NCI-H2107 treated with DMSO at 0.1 percent for 48 hours (cell line): ENCODE measurements at regions not wholly inside any gene's neighbourhood (a gene's known extent, or its start where the extent isn't known, plus 50 kb on each side); places are given as distances from the start of the nearest gene placed in this dataset.
A peak's percentile ranks its signal among the peaks of the same experiment; 100 is the strongest.

Source experiments
- DNase-seq: peaks from one replicate; lab custom pipeline; 2025; ENCODE audit not compliant: unreplicated experiment; lab: John Stamatoyannopoulos, UW

DNA sequence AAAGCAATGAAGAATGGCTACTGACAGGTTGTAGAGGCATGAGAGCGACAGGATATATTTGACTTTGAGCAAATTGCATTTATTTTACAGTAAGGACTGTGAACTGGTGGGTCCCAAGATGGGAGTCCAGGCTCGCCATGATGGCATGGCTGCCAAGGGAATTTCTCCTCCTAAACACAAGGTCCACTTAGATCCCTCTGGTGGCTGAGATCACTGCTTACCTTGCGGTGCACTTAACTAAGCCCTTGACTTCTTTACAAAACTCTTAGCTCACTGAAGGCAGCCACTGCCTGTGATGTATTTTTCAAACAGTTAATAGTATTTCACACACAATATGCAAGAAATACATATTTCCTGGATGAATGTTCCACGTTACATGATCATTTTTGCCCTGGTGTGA lies 50.3 kb upstream of the SORBS2 start:
- DNase-seq: no peak

DNA sequence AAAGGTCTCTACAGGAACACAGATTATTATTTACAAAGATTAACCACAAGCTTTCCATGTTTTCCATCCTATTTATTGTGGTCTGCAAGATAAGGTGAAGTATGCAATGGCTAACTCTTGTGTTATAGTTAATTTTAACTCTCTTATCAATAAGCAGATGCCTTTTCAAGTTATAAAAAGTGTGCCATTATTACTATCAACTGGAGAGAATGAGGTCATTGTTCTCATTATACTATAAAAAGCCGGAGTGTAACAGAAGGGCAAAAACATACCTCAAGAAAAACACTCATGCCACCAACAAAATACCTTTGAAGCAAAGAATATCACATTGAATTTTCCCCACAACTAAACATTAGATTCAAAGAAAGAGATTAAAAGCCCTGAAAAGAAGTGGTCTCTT lies 52.0 kb upstream of the SORBS2 start:
- no peak for DNase-seq

DNA sequence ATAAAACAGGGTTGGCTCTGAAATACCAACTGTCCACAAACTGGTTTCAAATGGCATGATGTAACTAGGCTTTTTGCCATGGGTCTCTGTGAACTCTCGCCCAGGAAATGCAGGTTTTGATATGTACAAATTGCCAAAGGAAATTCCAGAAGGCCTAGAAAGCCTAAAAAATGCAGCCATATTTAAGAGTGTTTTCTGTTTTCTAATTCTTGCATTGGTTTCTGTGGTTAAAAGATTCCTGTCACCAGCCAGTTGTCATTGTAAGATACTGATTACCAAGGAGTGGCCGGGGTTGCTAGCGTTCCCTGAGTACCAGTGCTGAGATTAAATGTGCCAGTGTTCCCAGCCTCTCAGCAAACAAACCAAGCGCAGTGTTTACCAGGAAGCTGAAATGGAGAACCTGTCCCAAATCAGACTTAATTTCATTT lies 53.9 kb upstream of the SORBS2 start:
- no peak for DNase-seq

DNA sequence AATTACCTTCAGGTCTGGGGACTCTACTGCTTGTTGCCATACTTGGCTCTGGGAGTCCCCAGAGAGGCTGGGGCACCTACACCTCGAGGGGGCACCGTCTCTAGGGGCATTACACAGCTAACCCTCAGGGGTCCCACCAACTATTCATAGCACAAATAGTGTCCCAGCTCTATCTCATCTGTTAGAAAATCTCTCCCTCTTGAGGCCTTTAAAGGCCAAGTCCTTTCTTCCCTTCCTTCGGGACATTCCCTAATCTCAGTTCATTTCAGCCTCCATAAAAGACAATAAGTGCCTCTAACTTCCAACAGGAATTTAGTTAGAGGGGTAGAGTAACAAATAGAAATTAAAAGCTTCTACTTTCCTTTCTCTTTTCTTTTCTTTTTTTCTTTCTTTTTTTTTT lies 55.8 kb upstream of the SORBS2 start:
- no peak for DNase-seq

DNA sequence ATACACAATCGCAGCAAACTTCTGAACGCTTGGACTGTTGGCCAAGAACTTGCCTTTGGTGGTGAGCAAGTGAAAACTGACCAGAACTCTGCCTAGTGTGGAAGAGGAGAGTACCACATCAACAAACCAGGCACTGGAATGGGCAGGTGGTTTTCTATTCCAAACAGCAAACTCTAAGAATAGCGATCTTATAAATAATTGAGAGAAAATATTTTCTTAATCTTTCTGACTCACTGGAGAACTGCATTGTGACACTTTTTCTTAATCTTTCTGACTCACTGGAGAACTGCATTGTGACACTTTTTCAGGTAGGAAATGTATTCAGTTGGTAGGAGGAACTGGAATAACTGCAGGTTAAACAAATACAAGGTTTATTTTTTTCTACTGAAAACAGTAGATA lies 57.0 kb upstream of the SORBS2 start:
- no peak for DNase-seq

DNA sequence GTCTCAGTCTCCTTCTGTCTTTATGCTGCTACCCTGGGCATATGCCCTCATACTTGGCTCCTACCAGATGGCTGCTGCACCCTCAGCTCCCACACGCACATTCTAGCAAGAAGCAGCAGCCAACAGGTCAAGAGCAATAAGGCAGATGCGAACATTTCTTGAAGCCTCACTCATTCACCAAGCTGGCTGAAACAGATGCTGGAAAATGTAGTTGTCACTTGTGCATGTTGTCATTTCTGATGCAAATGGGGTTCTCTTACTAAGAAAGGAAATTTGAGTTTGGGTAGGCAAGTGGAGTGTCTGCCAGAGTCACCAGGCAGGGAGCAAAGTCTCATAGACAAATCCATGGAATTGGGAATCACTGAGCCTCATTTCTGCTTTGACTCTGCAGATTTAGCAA lies 57.4 kb upstream of the SORBS2 start:
- DNase-seq: no peak

DNA sequence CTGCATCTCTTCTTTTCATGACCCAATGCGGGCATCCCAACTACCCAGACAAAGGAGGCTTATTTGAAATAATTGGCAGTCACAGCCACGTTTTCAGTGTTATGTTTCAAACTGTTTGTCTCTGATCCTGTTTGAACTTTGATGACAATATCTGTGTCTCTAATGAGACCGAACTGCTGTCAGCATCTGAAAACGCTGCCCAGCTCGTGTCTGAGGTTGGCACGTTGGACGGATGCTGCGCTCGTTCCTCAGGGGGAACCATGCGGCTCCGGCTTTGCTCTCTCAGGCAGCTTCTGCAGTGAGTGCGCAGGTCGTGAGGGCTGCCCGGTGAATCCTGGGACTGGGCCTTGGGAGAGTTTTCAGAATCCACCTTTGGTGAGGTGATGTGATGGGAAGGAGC lies 58.4 kb upstream of the SORBS2 start:
- DNase-seq: no peak

DNA sequence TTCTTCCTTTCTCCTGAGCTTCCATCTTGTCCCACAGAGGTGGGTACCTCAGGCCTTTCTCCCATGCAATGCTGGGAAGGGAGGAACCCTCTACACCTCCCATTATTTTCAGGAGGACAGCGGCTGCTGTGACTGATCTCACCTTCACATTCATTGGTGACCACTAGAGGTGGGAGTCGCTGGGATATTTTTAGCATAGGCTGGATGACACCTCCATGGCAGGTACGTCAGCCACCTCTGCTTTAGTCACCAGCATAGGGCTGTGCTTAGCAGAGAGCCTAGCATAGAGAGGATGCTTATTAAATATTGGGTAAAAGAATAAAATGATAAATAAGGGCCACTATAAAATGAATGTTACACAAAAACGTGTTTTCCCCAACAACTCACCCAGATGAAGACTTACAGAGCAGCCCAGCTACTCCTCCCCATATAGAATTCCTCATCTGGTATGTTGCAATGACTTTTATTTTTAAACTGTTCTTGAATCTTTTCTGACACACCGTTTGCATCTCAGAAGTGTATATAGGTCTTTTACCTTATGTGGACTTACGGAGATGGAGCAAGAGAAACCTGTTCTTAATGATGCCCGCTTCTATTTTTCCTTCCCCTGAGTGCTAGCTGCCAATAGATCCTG lies 60.9 kb upstream of the SORBS2 start:
- no peak for DNase-seq

DNA sequence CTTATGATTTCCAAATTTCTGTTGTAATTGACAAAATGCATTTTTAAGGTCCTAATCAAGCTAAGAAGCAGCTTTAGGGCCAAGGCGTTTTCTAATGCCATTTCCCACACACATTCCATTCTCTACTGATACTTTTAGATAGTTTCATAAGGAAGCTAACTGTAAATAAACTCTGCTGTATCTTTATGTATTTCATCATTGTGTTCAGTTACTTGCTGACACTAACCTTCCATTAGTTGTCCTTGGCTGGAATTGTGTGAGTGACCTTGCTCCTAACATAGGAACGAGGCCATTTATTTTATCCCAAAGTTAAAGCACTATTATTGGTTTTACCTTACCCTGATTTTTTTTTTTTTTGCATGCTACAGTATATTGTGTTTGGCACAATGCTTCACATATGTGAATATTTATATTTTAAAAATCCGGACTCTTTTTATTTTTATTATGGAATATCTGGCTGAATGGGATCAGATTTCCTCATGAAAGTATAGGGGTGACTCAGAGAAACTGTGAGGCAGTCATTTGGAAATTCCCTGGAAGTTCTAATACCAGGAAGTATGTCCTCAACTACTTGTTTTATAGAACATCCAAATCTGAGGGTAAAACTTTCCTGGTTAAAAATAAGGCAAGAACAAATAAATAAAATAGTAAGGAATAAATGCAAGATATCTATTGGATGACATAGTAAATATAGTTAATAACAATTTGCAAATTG lies 62.7 kb upstream of the SORBS2 start:
- no peak for DNase-seq

DNA sequence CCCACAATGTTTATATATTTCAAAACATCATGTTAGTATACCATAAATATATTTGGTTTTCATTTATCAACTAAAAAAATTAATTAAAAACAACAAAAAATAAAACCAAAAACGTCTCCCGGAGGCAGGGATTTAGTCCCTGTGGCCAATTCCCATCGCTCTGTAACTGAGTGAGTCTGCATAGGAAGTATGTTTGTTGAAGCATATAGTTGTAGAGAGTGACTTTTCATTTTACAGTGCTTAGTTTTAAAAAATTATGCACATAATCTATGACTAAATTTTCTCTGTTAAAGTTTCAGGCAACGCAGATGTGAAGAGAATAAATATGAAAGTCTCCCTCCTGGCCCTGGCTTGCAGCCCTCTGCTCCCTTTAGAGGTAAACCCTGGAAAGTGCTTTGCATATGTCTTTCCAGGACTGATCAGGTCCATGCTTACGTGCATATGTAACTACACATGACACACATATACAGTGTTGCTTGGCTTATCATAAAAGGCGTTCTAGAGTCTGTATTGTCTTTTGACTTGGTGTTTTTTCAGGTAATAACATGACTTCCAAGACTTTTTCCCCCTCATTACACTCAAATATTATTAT lies 63.4 kb upstream of the SORBS2 start:
- DNase-seq: no peak

DNA sequence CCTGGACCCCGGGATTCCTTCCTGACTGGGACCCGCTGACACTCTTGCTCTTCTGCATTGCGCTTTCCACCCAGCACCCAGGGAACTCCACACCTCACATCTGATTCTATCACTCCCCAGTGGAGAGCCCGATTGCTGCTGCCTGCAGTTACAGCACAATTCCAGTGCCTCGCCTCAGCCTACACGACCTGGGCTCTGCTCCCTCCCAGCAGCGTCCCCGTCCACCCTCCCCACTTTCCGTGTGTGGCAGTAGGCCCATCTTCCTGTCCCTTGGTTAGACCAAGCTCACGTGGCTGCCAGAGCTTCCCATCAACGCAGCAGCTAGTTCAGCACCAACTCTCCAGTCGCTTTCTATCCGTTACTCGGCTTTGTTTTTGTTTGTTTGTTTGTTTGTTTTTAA lies 66.6 kb upstream of the SORBS2 start:
- no peak for DNase-seq

DNA sequence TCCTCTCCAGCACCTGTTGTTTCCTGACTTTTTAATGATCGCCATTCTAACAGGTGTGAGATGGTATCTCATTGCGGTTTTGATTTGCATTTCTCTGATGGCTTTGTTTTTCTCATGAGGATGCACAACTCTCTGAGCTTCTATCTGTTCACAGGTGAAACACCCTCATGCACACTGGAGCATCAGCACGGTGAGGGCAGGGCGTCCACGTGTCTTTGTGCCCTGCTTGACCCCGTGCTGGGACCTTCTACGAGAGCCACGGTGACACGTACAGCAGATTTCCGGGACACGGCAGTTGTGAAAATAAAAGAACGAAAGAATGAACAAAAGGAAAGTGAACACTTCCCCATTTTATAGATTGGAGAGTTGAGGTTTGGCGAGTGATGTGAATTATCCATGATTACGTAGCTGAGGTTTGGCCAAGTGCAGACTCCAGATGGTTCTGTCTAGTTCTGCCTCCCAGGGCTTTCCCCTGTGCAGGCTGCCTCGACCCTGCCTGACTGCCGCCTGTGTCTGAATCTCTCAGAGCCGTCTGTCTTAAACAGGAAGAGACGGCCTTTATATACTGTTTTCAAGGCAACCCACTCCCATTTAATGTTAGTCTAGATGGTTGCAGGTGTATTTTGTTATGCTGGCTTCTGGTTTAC lies 67.8 kb upstream of the SORBS2 start:
- DNase-seq: no peak

DNA sequence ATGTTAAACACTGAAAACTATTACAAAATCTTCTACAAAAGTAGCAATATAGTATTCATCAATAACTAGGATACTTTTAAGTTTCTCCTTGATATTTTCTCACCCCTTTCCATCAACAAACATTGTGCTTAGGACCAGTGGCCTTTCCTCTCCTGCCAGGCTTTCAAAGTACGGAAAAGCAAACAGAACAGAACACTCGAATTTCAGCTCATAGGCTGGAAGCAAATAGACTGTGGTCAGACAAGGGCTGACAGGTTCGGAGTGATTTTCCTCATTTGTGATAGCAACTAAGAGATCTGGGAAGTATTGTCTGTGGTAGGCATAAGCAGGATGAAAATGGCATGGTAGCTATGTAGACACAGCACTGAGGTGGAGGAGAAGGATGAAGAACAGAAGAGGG lies 68.6 kb upstream of the SORBS2 start:
- peak; percentile 36 for DNase-seq

DNA sequence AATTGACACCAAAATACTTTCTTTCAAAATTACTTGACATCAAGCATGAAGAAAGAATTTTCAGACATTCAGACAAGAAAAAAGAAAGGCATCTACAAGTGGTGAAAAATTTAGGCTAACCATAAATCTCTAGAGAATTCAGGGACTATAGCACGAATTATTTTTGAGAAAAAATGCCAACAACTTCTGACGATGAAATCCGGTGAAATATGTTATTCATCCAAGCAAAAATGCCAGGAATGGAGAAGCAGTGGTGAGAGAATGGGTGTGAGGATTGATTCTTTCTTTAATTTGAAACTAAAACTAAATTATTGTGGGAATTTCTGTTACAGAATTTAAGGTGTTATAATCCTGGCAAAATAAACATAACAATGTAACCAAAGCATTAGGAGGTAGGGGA lies 69.4 kb upstream of the SORBS2 start:
- no peak for DNase-seq

DNA sequence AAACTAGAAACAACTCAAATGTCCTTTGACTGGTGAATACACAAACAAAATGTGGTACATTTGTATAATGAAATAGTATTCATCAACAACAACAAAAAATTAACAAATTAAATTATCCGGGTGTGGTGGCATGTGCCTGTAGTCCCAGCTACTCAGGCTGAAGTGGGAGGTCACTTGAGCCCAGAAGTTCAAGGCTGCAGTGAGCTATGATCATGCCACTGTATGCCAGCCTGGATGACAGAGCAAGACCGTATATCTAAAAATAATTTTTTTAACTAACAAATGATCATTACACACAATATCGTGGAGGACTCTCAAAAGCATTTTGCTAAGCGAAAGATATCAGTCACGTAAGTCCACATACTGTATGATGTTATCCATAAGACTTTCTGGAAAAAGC lies 71.6 kb upstream of the SORBS2 start:
- DNase-seq: no peak

DNA sequence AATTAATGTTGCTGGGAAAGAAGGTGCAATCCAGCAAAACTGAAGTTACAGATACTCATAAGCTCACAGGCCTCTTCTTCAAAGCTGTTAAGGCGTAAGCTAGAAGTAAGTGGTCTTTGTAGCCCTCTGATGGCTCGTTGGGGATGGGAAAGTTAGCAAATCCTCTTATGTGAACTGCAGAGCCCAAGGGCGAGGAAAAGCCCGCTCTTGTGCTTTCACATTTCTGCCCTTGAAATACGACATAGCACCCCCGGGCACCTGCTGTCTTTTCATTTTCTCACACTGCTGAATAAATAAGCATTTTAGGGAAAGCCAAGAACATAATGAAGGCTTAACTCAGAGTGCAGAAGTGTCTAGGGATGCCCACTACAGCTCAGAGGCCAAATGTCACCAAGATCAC lies 73.1 kb upstream of the SORBS2 start:
- no peak for DNase-seq

DNA sequence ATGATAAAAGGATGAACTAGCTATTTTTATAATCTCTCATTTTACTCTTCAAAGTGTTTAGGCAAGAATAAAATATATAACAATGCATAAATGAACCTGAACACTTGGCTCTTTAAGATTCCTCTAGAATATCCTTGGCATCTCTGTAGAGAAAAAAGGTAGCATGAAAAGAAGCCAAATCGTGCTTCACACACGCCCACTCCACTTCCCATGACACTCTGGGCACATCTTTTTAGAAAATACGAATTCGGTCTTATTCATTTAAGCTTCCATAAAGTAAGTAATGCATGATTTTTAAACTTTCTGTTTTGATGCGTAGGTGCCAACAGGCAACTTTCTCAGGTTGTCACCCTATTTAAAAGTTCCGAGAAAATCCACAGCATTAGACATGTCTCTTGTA lies 73.6 kb upstream of the SORBS2 start:
- no peak for DNase-seq

DNA sequence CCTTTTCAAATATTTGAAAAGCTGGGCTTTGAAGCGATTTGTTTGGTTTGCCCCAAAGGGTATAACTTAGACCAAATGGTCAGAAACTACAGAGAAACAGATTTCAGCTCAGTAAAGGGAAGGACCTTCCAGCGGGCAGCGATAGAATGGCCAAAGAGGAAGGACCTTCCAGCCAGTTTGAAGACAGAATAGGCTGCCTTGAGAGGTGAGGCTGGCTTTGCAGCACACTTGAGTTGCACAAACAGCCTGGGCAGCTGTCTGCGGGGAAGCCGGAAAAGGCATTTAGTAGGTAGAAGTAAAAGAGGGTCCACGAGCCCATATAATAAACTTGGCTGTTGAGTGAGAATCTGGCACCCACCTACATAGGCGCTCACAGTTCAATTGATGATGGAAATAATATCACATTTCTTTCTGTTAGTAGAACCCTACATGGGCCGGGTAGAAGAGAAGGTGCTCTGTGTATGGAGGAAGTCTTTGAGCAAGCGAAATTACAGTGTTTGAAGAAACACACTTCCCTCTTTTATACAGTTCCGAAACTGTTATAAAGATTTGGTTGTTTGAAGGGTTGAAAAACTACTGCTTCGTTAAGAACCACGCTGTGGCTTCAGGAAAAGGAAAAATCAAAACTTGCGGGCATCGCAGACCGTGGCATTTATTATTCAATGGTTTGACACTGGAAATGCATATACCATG lies 75.0 kb upstream of the SORBS2 start:
- DNase-seq: no peak

DNA sequence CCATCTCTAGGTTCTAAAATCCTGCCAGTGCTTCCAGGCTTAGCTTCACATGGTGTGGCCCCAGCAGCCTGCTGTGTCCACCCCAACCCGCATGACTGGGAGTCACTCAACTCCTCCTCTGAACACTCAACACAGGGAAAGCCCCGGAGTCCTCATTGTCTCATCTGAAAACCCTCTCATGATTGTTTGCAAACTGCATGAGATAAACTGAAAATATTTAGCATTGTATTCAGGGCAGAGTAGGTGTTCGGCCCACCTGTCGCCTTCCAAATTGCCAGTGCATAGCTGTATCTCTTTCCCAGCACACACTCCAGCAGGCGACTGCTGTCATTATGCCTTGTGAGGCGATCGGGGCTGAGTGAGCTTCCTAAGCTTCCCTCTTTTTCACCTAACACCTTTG lies 76.7 kb upstream of the SORBS2 start:
- DNase-seq: no peak

DNA sequence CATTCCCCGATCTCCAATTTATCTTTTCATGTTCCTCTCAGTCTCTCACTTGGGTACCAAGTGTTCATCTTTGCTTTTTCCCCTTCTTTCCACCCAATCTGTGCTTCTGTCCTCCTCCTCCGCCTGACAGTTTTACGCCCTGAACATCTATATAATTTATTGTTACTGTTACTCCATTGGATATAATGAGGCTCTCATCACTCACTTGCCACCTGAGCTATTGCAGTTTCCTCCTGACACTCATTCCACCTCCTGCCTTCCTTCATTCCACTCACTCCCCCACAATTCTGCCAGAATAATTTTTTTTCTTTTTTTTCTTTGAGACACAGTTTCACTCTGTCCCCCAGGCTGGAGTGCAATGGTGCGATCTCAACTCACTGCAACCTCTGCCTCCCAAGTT lies 77.6 kb upstream of the SORBS2 start:
- no peak for DNase-seq

DNA sequence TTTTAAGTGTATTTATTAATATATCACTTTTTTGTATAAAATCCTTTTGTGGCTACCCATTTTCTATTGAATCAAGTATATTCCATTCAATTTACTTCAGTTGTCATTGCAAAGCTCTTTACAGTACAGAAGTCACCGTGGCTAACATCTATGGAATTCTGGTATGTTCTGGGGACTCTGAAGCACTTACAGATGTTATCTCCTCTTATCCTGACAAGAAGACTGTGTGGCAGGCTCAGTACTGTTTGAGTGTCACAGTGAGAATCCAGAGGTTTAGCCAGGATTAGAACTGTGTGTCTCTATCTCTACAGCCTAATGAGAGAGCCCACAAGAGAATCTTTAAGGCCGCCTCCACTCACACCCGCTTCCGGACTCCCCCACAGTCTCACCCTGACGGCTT lies 78.2 kb upstream of the SORBS2 start:
- no peak for DNase-seq

DNA sequence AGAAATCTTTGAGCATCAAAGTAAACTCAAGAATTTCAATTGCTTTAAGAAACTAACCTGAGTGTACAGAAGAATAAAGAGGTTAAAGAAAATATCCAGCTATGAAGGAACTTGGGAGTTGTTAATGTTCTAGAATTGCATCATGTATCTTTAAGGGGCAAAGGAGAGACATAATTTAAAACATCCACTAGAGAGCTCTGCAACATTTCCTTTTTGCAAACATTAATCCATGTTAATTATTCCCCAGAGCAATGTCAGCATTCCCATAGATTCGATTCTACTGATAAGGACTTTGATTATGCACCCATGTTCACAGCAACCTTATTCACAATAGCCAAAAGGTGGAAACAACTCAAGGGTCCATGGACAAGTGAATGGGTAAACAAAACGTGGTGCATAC lies 80.2 kb upstream of the SORBS2 start:
- no peak for DNase-seq
